GM13977 (cell line): ENCODE measurements at regions not wholly inside any gene's neighbourhood (a gene's known extent, or its start where the extent isn't known, plus 50 kb on each side); places are given as distances from the start of the nearest gene placed in this dataset.

Source experiments
- DNase-seq: peaks from one replicate; pipeline ENCODE4 v3.0.0; 2012; ENCODE audit warnings: low spot score
- in situ Hi-C: fragments of 300-500 bp; cut with MboI; formaldehyde crosslinking; loops from one replicate; pipeline ENCODE4 v1.12.0; 2022; ENCODE audit warnings: low sequenced_read_pairs, low pct_unique_long_range_greater_than_20kb, mixed read lengths, inconsistent platforms; ENCODE audit not compliant: unreplicated experiment
- TF ChIP-seq, protein P1 (sequence below): IDR thresholded peaks from 2 replicates; pipeline ENCODE4 v1.5.1; 2012; ENCODE audit warnings: mild to moderate bottlenecking, control low read depth; ENCODE audit not compliant: insufficient read depth; ENCODE audit errors: extremely low read depth, missing control alignments

DNA sequence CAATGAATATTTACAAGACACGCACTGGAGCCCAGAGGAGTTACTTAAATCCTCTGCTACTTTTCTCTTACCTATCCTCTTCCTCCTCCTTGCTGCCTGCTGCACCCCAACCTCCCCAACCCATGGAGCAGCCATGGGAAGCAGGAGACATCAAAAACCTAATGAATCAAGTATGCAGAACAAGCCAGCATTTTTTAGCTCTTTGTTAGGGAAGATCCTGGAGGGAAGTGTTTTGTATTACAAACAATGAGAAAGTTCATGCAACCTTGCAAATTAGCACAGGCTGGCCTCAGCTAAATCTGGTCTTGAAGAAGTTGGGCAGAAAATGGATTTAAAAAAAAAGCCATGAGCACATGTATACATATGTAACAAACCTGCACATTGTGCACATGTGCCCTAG lies 498.8 kb downstream of the KIF4B start:
- no peak for DNase-seq
- TF ChIP-seq, protein P1, sequence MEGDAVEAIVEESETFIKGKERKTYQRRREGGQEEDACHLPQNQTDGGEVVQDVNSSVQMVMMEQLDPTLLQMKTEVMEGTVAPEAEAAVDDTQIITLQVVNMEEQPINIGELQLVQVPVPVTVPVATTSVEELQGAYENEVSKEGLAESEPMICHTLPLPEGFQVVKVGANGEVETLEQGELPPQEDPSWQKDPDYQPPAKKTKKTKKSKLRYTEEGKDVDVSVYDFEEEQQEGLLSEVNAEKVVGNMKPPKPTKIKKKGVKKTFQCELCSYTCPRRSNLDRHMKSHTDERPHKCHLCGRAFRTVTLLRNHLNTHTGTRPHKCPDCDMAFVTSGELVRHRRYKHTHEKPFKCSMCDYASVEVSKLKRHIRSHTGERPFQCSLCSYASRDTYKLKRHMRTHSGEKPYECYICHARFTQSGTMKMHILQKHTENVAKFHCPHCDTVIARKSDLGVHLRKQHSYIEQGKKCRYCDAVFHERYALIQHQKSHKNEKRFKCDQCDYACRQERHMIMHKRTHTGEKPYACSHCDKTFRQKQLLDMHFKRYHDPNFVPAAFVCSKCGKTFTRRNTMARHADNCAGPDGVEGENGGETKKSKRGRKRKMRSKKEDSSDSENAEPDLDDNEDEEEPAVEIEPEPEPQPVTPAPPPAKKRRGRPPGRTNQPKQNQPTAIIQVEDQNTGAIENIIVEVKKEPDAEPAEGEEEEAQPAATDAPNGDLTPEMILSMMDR, result no peak
- in situ Hi-C loops, result no loop called here

- DNase-seq, result no peak
- TF ChIP-seq, protein P1, result no peak
- in situ Hi-C loops, result no loop called here
Observed at GRCh38 chr5:155514105-155514563, 500.6 kb downstream of the KIF4B start.

- TF ChIP-seq, protein P1, result no peak
- DNase-seq, result no peak
- in situ Hi-C loops, result no loop called here
Observed at GRCh38 chr5:155522540-155522939, 509.0 kb downstream of the KIF4B start.

DNA sequence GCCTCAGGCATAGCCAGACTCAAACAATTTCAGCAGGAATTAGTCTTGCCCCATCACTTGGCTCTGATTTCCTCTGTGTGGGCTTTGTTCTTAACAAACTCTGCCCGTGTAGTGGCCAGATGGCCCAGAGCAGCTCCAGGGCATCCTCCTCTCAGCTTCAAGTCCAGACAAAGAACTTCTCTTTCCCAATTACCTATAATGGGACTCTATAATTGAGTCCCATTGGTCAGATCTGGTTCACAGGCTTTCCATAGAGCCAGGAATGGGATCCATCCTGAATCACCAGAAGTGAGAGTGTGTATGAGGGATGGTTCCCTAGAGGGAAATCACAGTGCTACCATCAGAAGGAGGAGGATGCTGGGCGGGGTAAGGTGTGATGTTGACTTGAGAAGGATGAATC lies 515.8 kb downstream of the KIF4B start:
- DNase-seq, result no peak
- TF ChIP-seq, protein P1, result no peak
- in situ Hi-C loops, result no loop called here

DNA sequence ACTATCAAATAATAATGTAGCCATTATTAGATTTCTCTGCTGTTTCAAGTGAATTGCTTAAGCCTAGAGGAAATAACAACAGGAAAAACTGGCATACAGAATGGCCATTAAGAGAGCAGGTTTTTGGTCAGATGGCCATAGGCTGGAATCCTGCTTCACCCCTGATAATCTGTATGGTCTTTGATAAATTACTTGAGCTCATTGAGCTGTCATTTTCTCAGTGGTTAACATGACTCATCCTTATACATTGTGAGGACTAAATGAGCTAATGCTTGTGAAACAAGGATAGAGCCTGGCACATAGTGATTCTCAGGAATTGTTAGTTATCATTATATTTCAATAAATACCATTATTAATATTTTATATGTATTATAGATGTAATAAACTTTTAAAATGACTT lies 516.5 kb downstream of the KIF4B start:
- DNase-seq, result no peak
- in situ Hi-C loops, result no loop called here
- TF ChIP-seq, protein P1, result no peak

DNA sequence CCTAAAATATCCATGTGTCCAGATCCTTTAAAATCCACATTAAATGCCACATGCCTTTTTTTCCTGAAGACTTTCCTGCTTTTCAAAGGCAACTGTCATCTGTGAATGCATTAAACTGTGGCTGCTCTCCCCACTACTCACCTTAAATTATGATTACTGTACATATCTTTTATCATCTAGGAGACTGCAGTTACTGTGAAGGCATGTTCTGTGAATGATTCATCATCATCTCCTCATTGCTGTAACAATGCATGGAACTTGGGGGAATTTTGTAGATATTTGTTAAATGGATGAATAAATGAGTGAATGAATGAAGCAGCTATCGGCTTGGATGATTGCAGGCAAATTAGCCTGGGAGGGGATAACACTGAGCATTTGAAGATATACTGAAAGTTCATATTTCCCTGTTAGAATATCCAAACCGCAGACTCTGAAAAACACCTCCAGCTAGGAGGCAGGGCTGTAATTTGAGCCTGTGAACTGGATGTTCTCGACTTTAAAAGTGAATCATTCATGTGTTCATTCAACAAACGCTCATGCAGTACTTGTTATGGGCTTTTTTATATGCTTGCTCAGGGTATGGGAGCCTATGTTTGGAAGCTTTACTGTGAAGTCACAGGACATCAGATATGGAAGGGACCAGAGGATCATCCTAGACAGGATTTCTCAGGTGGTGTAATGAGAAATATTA lies 519.2 kb downstream of the KIF4B start:
- DNase-seq, result no peak
- TF ChIP-seq, protein P1, result no peak
- in situ Hi-C loops, result no loop called here
